T-cell (primary cell): ENCODE measurements at regions not wholly inside any gene's neighbourhood (a gene's known extent, or its start where the extent isn't known, plus 50 kb on each side); places are given as distances from the start of the nearest gene placed in this dataset.
"Not testable (repeated sequence)": the region's sequence is repeated elsewhere in the genome, so short reads cannot be mapped to it uniquely, and the experiment has no call there.

ENCODE experiments used
- ATAC-seq, 4 experiments: fragments of 200-7000 bp in 3 of 4; fragments of 150-1000 bp in 1 of 4; cut with Tn5 transposase; replicated peaks in 1 of 4; 1 replicate in 3 of 4; 2 replicates in 1 of 4; pipeline ENCODE4 v1.10.0; 2021; ENCODE audit warnings: moderate library complexity in 3 of 4, mild to moderate bottlenecking in 2 of 4, moderate number of reproducible peaks in 1 of 4
- CTCF ChIA-PET, 2 donors: fragments of 300-600 bp; sonication (Branson Sonifier 250); formaldehyde crosslinking; loops; one replicate each; lab custom pipeline; 2022; ENCODE audit warnings: antibody characterized with exemption in 2 of 2; lab: Charles Lee
- POLR2A ChIA-PET, 2 donors: fragments of 300-600 bp; sonication (Branson Sonifier 250); formaldehyde crosslinking; loops; one replicate each; lab custom pipeline; 2022; ENCODE audit warnings: antibody characterized with exemption in 2 of 2; lab: Charles Lee
- DNase-seq, 35 experiments: peaks; one replicate each; pipeline versions ENCODE4 v3.0.0 to v3.0.0-alpha.2; 2013 to 2023
- H3K27ac ChIP-seq: one replicate; pipeline ENCODE4 v1.5.1; 2013; ENCODE audit warnings: low read length
- H3K27me3 ChIP-seq, 2 experiments: replicated peaks in 1 of 2; 1 replicate in 1 of 2; 2 replicates in 1 of 2; pipeline versions ENCODE4 v1.6.1 to v1.7.0; 2013; ENCODE audit warnings: low read length in 1 of 2, mixed read lengths in 1 of 2; ENCODE audit not compliant: control insufficient read depth in 2 of 2, insufficient read depth in 2 of 2; ENCODE audit errors: extremely low read depth in 1 of 2
- H3K36me3 ChIP-seq, 2 donors: 1 replicate in 1 of 2; 2 replicates in 1 of 2; pipeline versions ENCODE4 v1.6.1 to v1.7.0; 2013; ENCODE audit warnings: low read length in 1 of 2; ENCODE audit not compliant: control insufficient read depth in 2 of 2, insufficient read depth in 1 of 2; ENCODE audit errors: extremely low read depth in 1 of 2
- H3K4me1 ChIP-seq, 2 experiments: 1 replicate in 1 of 2; 2 replicates in 1 of 2; pipeline versions ENCODE4 v1.6.1 to v1.7.0; 2013; ENCODE audit warnings: low read length in 2 of 2, mixed read lengths in 1 of 2; ENCODE audit not compliant: insufficient read depth in 2 of 2, control insufficient read depth in 1 of 2; ENCODE audit errors: extremely low read depth in 1 of 2
- H3K4me3 ChIP-seq, 2 donors: 1 replicate in 1 of 2; 2 replicates in 1 of 2; pipeline versions ENCODE4 v1.5.1 to v1.7.0; 2013; ENCODE audit warnings: mild to moderate bottlenecking in 2 of 2, low read length in 1 of 2, moderate library complexity in 1 of 2; ENCODE audit not compliant: control insufficient read depth in 1 of 2; ENCODE audit errors: extremely low read depth in 1 of 2
- H3K9me3 ChIP-seq: 2 replicates; pipeline ENCODE4 v1.7.0; 2013
- H3K27ac Mint-ChIP-seq, 2 donors: one replicate each; pipeline ENCODE4 v1.8.0; 2020 to 2021; ENCODE audit warnings: mild to moderate bottlenecking in 2 of 2, mixed read lengths in 2 of 2
- H3K27me3 Mint-ChIP-seq, 2 donors: one replicate each; pipeline ENCODE4 v1.8.0; 2021 to 2022; ENCODE audit warnings: mixed read lengths in 2 of 2
- H3K36me3 Mint-ChIP-seq: one replicate; pipeline ENCODE4 v1.8.0; 2021; ENCODE audit warnings: mixed read lengths
- H3K4me1 Mint-ChIP-seq, 3 donors: one replicate each; pipeline ENCODE4 v1.8.0; 2020 to 2022; ENCODE audit warnings: mixed read lengths in 3 of 3, mild to moderate bottlenecking in 1 of 3
- H3K4me3 Mint-ChIP-seq, 3 donors: one replicate each; pipeline ENCODE4 v1.8.0; 2020 to 2022; ENCODE audit warnings: mild to moderate bottlenecking in 3 of 3, mixed read lengths in 3 of 3, moderate library complexity in 3 of 3
- H3K9me3 Mint-ChIP-seq, 3 donors: one replicate each; pipeline ENCODE4 v1.8.0; 2020 to 2022; ENCODE audit warnings: mixed read lengths in 3 of 3
- WGBS: methylation state at CpG from one replicate; pipeline ENCODE4 v1.1.5; 2013; ENCODE audit warnings: missing lambda C conversion rate; ENCODE audit not compliant: insufficient coverage; 5-methylcytosine and 5-hydroxymethylcytosine counted together

DNA sequence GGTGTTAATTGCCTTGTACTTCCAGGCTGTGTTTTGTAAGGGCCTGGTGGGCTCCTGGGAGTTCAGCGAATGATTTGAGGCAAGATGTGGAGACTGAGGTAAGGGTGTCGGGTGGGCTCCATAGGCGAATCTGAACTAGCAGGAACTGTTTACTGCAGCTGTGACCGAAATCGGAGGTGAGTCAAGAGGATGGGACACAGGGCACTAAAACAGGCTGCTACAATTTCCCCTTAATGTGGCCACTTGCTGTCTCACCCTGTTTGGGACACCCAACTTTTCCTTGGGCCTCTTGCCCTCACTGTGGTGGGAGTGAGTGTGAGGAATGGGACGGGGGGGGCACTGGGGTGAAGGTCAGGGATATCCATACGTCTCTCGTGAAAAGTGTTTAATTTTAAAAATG, 53.9 kb upstream of the MCUR1 start:
- Mint-ChIP-seq H3K4me1 (peaks cover 4 to 6% (median 5%) of the 10 kb centered on the region in 3 donors), H3K36me3 (no peaks in the 10 kb centered on the region), H3K27me3 (peaks cover 13 to 28% of the 10 kb centered on the region in 2 donors), H3K4me3 (no peak overlapping the region), H3K27ac (no peak overlapping the region), H3K9me3 (no peaks in the 10 kb centered on the region)
- POLR2A ChIA-PET, result no interaction called here
- H3K4me3 ChIP-seq, result no peak overlapping the region
- H3K9me3 ChIP-seq, result no peaks in the 10 kb centered on the region
- H3K36me3 ChIP-seq, result no peaks in the 10 kb centered on the region
- ATAC-seq (no peak), DNase-seq (no peak)
- 93% methylated on average over 8 of the region's 8 CpGs for WGBS
- no peak overlapping the region for H3K27ac ChIP-seq
- H3K4me1 ChIP-seq, result peaks cover under 1% of the 10 kb centered on the region in 2 experiments
- peaks cover 0 to 9% of the 10 kb centered on the region in 2 experiments for H3K27me3 ChIP-seq
- CTCF ChIA-PET, result no interaction called here

GRCh38 chr6:13866301-13866700, 51.9 kb upstream of the MCUR1 start:
- CTCF ChIA-PET, result no interaction called here
- no peak overlapping the region for H3K27ac Mint-ChIP-seq
- H3K9me3 Mint-ChIP-seq, result no peaks in the 10 kb centered on the region
- H3K27me3 ChIP-seq, result peaks cover 2 to 17% of the 10 kb centered on the region in 2 experiments
- ATAC-seq (no peak), DNase-seq (no peak)
- POLR2A ChIA-PET, result no interaction called here
- peaks cover 22 to 38% of the 10 kb centered on the region in 2 donors for H3K27me3 Mint-ChIP-seq
- 89% methylated on average over 1 of the region's 3 CpGs for WGBS
- H3K9me3 ChIP-seq, result no peaks in the 10 kb centered on the region
- H3K27ac ChIP-seq, result no peak overlapping the region
- H3K36me3 ChIP-seq, result no peaks in the 10 kb centered on the region
- H3K4me3 ChIP-seq, result no peak overlapping the region
- no peak overlapping the region for H3K4me3 Mint-ChIP-seq
- H3K36me3 Mint-ChIP-seq, result no peaks in the 10 kb centered on the region
- no peaks in the 10 kb centered on the region for H3K4me1 ChIP-seq
- no peaks in the 10 kb centered on the region for H3K4me1 Mint-ChIP-seq

DNA sequence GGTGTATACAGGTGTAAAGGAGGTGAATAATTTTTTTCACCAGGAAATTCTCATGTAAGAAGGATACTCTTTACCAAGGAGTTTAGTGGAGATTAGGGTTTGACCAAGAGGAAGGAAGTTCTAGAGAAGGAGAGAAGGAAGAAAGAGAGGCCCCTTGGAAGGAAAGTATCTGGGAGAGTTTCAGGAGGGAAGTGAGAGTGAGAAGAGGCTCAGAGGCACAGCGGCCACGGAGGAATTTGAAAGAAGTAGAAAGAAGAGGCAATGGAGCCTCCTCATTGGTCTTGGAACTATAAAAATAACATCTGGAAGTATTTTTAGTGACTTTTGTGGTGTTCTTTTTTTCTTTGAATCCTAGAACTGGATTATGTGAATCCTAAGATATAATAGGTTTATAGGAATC, 50.8 kb upstream of the MCUR1 start:
- H3K9me3 Mint-ChIP-seq, result peaks cover 0 to 6% (median 0%) of the 10 kb centered on the region in 3 donors
- no peak overlapping the region for H3K27ac ChIP-seq
- DNase-seq (no peak), ATAC-seq (no peak)
- no peak overlapping the region for H3K4me3 Mint-ChIP-seq
- ChIA-PET POLR2A (no interaction called here), CTCF (no interaction called here)
- no CpG with 5 or more reads among the region's 2 CpGs for WGBS
- no peak overlapping the region for H3K27ac Mint-ChIP-seq
- H3K27me3 ChIP-seq, result peaks cover 4 to 23% of the 10 kb centered on the region in 2 experiments
- peaks cover 0 to 3% of the 10 kb centered on the region in 2 experiments for H3K4me1 ChIP-seq
- H3K4me3 ChIP-seq, result no peak overlapping the region
- H3K9me3 ChIP-seq, result no peaks in the 10 kb centered on the region
- H3K36me3 ChIP-seq, result no peaks in the 10 kb centered on the region
- peaks cover 0 to 4% (median 3%) of the 10 kb centered on the region in 3 donors for H3K4me1 Mint-ChIP-seq
- H3K36me3 Mint-ChIP-seq, result no peaks in the 10 kb centered on the region
- peaks cover 24 to 50% of the 10 kb centered on the region in 2 donors for H3K27me3 Mint-ChIP-seq

DNA sequence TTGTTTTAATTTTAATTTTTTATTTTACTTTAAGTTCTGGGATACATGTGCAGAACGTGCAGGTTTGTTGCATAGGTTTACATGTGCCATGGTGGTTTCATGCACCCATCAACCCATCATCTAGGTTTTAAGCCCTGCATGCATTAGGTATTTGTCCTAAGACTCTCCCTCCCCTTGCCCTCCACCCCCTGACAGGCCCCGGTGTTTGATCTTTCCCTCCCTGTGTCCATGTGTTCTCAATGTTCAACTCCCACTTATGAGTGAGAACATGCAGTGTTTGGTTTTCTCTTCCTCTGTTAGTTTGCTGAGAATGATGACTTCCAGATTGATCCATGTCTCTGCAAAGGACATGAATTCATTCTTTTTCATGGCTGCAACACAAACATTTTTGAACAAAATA, 50.3 kb upstream of the MCUR1 start:
- H3K4me3 ChIP-seq, H3K9me3 Mint-ChIP-seq, H3K27ac Mint-ChIP-seq, H3K4me1 Mint-ChIP-seq, ATAC-seq, H3K27ac ChIP-seq, H3K9me3 ChIP-seq, H3K36me3 Mint-ChIP-seq, POLR2A ChIA-PET, H3K4me1 ChIP-seq, H3K36me3 ChIP-seq, CTCF ChIA-PET, DNase-seq, H3K4me3 Mint-ChIP-seq: not testable (repeated sequence)
- no CpG with 5 or more reads among the region's 2 CpGs for WGBS
- H3K27me3 ChIP-seq, result peaks cover 4 to 28% of the 10 kb centered on the region in 2 experiments
- peaks cover 26 to 51% of the 10 kb centered on the region in 2 donors for H3K27me3 Mint-ChIP-seq
